Esophagus mucosa (tissue), 1 donor: ENCODE measurements at regions not wholly inside any gene's neighbourhood (a gene's known extent, or its start where the extent isn't known, plus 50 kb on each side); places are given as distances from the start of the nearest gene placed in this dataset.

ENCODE experiments used
- ATAC-seq: fragments of 200-7000 bp; cut with Tn5 transposase; one replicate; pipeline ENCODE4 v1.9.1; 2020
- donor health status: DM: yes; HTN: yes; CAD: no.

DNA sequence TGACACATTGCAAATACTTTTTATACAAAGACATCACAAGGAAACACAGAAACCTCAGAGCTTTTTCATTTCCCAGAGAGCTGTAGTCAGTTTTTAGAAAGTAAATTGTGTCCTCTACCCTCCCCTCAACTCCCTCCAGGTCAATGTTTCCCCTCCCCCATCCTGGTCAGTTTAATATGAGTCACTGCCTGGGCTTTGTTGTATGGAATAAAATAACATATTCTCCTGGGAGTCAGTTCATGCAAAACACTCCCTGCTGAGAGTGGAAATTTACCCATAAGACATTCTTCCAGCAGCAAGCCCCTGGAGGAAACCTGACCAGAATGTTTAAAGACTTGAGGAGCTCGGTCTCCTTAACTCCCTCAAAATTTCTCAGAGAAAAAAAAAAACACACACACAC is 270.1 kb upstream of the LDB2 start:
- ATAC-seq: no peak

DNA sequence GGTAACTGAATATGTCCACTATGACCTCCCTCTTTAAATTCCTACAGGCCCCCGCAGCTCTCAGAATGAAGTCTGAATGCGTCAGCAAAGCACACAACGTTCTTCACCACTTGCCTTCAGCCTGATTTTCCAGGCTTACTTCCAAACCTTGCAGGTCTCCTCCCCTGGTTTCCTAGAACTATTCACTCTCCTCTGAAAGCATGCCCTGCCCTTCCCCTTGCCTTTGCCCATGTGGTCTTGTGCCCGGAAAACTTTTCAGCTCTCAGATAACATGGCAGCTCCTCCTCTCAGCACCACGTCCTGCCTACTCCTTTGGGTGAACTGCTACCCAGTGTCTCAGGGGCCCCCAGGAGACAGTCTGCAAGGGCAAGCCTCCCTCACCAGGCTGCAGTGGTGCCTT is 268.5 kb upstream of the LDB2 start:
- peak; percentile 18 for ATAC-seq

DNA sequence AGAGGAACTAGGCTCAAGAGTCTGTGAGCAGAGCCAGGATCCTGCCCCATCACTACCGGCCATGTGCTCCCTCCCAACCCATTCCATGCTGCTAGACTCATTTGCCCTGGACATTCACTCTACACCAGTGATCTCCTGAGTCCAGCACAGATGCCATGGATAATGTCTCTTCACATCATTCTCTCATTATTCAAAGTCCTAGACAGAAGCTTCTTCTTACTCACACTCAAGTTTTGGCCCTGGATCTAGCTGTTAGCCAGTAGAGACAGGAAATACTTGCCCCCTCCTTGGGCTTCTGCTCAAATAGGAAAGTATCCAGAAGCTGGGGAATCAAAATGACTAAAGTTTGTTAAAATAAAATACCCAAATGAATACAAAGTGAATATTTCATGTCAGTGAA is 266.8 kb upstream of the LDB2 start:
- ATAC-seq: no peak

DNA sequence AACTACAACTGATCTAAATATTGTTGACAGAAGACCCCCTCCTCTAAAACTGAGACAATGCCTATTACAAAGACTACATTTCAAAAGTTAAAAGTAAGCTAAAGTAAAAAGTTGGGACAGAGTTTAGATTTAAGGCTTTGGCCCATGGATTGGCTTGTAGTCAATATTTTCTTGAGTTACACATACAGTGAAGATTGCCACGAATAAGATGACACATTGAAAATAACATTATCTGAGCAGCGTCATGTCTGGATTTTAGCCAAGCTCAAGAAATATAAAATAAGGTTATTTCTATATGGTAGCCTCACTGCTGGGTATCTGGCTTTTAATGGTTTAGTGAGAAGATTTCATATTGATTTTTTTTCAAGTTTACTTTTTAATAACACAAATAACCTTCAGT is 266.2 kb upstream of the LDB2 start:
- ATAC-seq: no peak

DNA sequence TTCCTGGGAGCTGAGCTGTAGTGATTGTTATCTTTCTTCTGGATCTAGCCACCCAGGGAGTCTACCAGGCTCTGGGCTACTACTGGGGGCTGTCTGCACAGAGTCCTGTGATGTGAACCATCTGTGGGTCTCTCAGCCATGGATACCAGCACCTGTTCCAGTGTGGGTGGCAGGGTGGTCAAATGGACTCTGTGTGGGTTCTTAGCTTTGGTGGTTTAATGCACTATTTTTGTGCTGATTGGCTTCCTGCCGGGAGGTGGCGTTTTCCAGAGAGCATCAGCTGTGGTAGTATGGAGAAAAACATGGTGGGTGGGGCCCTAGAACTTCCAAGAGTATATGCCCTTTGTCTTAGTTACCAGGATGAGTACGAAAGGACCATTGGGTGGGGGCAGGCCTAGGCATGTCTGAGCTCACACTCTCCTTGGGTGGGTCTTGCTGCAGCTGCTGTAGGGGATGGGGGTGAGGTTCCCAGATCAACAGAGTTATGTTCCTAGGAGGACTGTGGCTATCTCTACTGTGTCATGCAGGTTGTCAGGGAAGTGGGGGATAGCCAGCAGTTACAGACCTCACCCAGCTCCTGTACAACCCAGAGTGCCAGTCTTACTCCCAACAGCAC is 264.8 kb upstream of the LDB2 start:
- no peak for ATAC-seq

DNA sequence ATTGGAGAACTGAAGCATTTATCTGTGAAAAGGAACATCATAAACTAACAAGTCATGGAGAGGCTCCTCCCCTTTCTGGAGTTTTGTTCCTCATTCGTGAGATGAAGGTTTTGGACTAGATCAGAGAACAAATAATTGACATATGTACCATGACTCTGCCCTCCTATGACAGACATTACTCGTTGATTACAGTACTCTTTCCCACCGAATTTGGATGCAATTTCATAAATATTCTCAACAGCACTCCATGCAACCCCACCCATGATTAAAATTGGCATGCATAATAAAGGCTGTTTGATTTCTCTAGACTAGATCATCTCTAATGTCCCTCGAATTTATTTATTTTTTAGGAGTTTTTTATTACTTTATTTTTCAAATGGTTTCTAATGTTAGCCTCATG is 258.9 kb upstream of the LDB2 start:
- no peak for ATAC-seq

DNA sequence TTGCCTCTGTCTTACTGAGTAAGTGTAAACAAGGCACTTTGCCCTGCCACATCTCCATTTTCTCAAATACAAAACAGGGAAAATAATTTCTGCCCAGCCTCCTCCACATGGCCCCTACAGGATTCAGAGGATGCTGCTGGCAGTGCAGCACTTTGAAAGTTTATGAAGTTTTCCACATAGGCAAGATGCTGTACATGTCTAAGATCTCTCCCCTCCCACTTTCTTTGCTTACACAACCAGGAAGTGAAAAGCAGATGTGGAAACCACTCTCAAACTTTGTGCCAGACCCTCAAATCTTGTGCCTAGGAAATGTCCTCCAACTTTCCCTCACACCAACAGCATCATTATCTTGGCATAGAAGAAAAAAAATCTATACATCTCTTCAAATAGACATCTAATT is 257.0 kb upstream of the LDB2 start:
- no peak for ATAC-seq

DNA sequence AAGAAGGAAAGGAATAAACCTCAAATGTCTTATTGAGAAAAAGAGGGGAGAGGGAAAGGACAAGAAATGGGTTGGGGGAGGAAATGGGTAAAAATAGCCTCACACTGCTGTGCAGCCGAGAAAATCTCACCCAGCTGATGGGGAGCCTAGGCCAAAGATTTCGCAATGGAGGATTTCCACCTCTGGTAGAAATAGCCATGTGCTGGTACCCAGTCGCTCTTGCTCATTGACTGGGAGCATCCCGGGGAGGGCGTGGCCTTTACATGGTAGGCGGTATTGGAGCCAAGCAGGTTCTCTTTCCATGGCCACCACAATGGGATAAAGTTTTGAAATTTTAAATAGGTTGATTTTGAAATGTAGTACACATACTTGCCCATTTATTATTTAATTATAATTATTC is 255.1 kb upstream of the LDB2 start:
- no peak for ATAC-seq

DNA sequence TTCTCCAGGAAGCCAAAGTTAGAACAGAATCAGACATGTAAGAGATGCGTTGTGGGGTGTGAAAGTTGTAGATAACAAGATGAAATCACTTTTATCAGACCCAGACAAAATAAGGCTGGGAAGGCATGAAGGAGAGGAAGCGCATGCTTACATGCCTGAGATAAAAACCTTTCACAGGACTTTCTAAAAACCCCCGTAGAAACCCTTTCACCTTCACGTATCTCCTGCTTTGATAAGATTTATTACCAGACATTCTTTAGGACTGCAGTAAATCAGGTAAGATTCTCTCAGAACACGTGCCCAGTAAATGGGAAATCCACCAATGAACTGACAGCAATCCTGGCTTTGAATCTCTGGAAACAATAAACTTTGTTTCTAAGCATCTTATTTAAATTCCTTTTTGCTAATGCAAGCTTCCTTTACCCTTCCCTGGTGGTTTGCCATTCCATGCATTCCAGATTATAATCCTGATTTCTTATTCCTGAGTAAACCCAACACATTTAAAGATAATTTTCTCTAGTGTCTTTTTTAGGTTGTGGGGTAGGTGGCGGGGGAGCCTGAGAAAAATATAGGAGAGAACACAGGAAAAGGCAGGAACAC is 254.6 kb upstream of the LDB2 start:
- no peak for ATAC-seq

DNA sequence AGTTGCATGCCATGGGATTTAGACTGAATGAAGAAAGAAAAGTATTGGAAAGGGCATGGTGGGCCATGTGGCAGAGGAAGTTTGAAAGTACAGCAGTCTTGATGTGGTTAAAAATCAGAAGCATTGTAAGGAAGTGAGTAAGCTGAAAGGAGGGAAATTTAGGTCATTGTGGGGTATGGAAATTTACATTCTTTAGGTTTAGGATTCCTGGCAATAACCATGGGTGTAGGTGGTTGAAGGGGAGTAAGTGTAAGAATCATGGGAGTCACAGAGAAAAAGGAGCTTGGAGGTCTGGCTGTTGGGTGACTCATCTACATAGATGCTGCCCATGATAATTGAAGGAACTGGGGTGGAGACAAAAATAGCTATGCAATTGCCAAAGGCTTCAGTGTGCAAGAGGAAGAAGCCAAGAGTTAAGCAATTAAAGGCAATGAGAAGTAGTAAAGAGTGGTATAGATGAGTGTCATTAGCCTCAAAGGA is 243.8 kb upstream of the LDB2 start:
- ATAC-seq: no peak

DNA sequence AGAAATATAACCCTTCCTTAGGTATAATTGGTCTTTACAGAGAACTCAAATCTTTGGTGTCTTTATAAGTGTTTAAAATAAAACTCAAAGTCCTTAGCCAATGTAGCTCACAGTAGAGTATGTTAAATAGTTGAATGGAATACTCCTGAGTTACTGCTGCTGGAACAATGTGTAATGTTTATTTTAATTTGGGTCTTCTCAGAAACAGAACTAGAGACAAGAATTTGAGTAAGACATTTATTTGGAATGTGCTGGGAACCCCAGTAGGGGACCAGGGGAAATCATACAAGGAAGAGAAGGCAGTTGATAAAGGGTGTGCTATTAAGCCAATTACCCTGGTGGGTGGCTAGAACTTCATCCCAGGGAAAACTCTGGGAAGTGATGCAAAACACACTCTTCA is 240.4 kb upstream of the LDB2 start:
- ATAC-seq: no peak

DNA sequence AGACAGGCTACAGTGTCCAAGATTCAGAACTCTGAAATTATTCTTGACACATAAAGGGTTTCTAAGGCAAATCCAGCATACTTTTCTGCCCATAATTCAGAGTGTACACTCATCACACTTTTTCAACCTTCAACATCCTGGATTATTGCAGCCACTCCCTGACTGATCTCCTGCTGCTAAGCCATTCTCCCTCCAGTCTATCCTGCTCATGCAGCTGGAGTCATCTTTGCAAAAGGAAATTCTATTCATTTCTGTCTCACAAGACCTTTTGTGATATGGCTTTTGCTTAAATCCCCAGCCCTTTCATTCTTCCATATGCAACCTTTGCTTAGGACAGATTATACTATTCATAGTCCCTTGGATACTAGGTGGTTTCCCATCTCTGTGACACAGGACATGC is 236.1 kb upstream of the LDB2 start:
- ATAC-seq: peak; percentile 57

DNA sequence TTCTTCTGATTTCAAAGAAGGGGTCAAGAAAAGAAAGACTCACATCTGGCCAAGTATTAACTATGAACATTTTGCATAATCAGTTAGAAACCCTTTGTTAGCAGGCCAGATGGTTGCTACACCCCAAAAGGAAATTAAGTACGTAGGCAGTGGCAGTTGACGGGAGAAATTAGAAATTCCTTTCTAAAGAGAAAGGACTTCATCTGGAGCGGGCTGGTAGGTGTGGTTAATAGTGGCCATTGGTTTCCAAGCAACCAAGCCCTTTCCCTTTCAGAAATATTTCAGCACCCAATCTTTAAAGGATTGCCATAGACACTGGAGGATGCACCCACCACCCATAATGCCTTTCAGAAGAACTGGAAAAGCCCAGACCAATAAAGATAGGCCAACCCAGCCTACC is 235.7 kb upstream of the LDB2 start:
- ATAC-seq: no peak

DNA sequence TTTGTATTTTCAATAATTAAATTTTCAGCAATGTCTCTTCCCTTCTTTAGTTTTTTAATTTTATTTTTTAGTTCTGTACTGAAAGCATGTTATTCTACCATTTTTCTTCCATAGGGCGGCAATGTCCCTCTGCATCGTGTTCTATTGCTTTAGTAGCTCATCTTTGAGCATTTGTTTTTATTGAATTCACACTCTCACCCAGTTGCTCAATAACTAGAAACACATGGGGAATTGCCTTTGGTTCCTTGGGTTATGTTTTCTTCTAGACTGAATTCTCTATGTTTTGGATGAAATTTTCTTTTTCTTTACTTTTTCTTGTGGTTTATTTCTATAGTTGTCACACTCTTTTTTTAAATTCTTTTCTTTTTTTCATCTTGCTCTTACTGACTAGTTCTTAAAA is 233.8 kb upstream of the LDB2 start:
- ATAC-seq: no peak

DNA sequence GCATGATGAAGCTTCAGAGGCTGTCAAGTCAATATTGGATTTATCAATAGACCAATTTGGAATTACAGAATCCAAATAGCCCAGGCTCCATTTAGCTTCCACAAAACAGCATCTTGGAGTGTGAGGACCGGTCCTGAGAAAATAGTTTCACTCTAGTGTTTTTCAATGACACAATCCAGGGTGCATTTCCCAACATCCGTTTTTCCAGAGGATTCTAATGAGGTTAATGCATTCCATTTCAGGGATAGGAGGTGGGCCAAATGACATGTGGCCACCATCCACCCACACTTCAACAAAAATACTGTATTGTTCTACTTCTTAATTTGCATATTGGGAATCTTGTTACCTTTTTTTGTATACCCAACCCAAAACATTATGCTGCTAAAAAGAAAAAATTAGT is 229.8 kb upstream of the LDB2 start:
- ATAC-seq: no peak

DNA sequence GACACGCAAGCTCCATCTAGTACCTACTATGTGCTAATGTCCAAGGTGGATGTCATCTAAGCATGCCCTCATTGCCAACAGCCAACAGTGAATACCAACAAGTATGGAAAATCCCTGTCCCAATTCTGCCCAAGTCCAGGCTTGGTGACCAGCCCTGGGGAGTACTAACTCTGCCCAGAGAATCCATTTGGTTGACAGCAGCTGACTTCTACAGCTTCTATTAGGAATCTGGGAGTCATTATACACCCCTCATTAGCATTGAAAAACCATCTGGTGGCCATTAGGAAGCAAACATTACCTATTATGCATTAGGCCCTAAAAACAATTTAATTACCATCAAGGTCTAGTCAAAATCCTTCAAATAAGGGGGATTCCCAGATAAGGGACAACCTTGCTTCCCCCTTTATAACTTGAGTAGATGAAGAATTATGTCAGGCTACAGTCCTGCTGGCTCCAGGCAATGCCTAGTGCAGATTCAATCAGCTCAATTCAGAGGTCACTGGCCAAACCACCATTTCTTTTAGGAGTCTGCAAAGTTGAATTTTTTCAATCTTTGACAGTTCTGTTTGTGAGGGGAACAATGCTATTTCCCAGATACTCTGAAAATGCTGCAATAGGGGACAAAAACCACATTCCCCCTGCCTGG is 228.0 kb upstream of the LDB2 start:
- ATAC-seq: no peak

DNA sequence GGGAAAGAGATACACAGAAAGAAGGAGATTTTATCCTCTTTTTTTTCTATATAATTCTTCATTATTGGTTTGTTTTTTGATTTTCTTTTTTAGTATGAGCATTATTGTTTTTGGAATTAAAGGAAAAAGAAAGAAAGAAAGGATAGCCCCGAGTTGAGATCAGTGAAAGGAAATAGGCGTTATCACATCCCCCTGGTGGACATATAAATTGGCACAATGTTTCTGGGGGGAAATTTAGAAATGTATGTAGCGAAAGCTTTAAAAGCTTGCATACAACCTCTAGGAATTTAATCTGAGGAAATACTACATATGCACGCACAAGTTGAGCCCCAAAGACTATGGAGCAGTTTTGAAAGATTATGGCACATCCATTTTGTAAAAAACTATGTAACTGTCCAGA is 226.3 kb upstream of the LDB2 start:
- no peak for ATAC-seq

DNA sequence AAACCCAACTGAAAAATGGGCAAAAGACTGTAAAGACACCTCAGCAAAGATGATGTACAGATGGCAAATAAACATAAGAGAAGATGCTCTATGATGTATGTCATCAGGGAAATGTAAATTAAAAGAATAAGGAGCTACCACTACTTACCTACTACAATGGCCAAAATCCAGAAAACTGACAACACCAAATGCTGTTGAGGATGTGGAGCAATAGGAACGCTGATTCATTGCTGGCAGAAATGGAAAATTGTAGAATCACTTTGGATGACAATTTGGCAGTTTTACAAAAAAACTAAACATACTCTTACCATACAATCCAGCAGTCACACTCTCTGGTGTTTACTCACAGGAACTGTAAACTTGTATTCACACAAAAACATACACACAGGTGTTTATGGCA is 222.3 kb upstream of the LDB2 start:
- no peak for ATAC-seq

DNA sequence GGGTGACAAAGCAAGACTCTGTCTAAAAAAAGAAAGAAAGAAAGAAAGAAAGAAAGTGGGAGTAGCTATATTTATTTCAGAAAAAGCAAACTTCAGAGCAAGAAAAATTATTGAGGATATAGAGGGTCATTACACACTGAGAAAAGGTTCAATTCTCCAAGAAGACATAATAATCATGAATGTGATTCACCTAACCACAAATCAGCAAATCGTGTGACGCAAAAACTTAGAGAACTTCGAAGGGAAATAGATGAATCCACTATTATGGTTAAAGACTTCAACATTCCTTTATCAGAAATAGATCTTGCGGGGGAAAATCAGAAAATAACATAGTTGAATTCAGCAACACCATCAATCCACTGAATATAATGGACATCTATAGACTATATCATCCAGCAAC is 219.3 kb upstream of the LDB2 start:
- no peak for ATAC-seq

DNA sequence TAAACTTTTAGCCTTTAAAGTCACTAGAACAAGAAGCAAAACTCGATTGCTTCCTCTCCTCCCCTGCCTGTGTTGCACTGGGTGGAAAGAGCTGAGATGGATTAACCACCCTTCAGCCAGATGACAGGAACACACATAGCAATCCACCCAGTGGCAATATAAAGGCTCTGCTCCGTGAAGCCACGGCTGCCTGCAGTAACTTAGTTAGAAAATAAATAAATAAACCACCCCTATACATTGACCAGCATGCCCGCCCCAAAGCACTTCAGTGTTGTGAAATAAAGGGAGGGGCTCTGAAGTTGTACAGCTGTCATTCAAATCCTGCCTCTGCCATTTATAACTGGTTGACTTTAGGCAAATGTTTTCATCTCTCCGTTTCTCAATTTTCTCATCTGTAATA is 217.1 kb upstream of the LDB2 start:
- ATAC-seq: no peak

DNA sequence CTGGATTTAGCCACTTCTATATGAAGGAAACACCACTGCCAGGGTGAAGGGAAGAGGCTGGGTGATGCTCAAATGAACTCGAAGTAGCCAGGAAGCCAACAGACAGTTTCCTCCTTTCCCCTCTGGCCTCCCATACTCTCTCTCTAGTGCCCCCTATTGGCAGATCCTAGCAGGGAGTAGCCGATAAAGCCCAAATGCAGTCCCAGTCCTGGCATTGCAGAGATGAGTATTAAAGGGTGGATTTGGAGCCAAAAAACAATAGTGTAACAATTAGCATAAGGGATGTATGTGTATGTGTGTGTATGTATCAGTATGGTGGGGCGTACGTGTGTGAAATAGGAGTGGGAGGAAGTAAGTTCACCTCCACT is 213.8 kb upstream of the LDB2 start:
- no peak for ATAC-seq

DNA sequence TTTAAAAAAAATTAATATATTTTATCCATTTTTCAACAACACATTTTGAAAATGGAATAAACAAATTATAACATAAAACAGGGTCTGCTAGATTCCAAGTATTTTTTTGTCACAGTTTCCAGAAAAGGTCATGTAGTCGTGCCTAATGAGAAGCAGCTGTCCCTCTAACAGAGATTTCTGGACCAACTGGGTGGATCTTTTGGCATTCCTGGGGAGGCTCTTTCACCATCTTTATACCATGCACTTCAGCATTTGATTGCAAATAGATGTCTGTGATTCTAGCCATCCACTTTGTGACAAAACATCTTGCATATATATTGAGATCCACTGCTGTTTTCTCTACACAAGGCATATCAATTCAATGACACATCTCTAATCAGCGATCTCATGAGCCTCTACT is 210.7 kb upstream of the LDB2 start:
- no peak for ATAC-seq

DNA sequence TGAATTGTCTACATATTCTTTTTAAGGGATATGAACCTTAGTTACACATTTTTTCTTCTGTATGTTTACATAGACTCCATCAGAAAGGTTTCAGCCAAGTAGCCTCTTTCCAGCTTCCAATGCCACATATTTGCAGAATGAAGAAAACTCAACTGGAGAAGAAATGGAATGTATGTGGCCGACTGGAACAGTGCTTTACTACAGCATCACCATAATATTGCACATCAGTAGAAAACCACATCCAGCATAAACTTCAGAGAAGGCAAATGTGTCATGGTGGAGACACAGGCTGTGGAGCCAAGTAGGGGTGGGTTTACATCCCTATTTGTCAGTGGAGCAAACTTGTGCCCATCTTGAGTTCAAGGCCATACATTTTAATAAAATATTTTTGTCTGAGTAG is 204.8 kb upstream of the LDB2 start:
- ATAC-seq: no peak

DNA sequence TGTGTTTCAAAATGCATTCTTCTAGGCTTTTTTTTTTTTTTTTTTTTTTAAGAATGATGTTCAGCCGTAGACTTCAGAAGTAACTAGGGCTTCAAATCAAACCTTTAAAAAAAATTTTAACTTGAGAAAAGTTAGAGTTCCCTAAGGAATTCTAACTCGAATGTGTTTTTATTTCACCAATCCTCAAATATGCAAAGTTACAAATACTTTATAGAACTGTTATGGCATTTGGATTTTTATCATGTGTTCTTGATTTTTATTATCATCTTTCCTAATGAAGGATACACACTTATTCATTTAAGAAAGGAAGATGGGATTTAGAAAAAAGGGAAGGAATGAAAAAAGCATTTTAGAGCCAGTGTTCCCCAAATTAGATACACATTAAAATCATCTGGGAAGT is 200.6 kb upstream of the LDB2 start:
- no peak for ATAC-seq

DNA sequence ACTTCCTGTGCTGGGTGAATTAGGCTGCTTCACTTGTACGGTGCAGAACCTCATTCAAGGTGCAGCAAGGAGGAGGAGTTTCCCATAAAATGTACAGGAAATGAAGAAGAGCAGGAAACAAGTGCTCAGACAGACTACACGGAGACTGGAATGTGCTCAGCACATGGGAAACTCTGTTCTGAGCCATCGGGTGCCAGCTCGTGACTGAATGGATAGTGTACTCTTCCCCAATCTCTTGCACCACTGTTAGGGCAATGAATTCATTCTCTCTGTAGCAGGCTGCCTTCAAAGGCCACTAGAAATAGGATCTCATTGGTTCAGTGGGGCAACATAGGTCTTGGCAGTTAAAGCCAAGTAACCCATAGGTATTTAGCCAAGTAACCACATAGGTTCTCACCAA is 200.0 kb upstream of the LDB2 start:
- ATAC-seq: no peak
